CD4-positive, alpha-beta memory T cell (primary cell): ENCODE measurements at regions not wholly inside any gene's neighbourhood (a gene's known extent, or its start where the extent isn't known, plus 50 kb on each side); places are given as distances from the start of the nearest gene placed in this dataset.

Source experiments
- CTCF ChIA-PET: fragments of 350-600 bp; sonication (Branson Sonifier 250); formaldehyde crosslinking; loops from one replicate; lab custom pipeline; 2021; ENCODE audit warnings: inconsistent platforms; ENCODE audit not compliant: partially characterized antibody; lab: Charles Lee
- POLR2A ChIA-PET: fragments of 350-600 bp; sonication (Branson Sonifier 250); formaldehyde crosslinking; loops from one replicate; lab custom pipeline; 2021; ENCODE audit not compliant: partially characterized antibody; lab: Charles Lee
- DNase-seq, 5 donors: peaks; one replicate each; pipeline versions ENCODE4 v3.0.0 to v3.0.0-alpha.2; 2020 to 2022; ENCODE audit warnings: mixed read lengths in 1 of 5
- H3K27ac ChIP-seq: one replicate; pipeline ENCODE4 v1.7.0; 2013; ENCODE audit warnings: low read depth, low read length
- H3K27me3 ChIP-seq: 2 replicates; pipeline ENCODE4 v1.7.0; 2013; ENCODE audit warnings: mild to moderate bottlenecking, low read length, moderate library complexity; ENCODE audit not compliant: insufficient read depth
- H3K36me3 ChIP-seq: 2 replicates; pipeline ENCODE4 v1.7.0; 2013; ENCODE audit warnings: mild to moderate bottlenecking, low read length, moderate library complexity; ENCODE audit not compliant: insufficient read depth
- H3K4me1 ChIP-seq: 2 replicates; pipeline ENCODE4 v1.7.0; 2013; ENCODE audit warnings: mild to moderate bottlenecking, low read length, moderate library complexity; ENCODE audit not compliant: insufficient read depth
- H3K4me3 ChIP-seq, 2 donors: one replicate each; pipeline ENCODE4 v1.7.0; 2013; ENCODE audit warnings: low read length in 2 of 2, mild to moderate bottlenecking in 1 of 2
- H3K9me3 ChIP-seq, 2 donors: one replicate each; pipeline ENCODE4 v1.7.0; 2013; ENCODE audit warnings: low read length in 2 of 2, control low read depth in 1 of 2; ENCODE audit not compliant: control insufficient read depth in 1 of 2
- H3K27ac Mint-ChIP-seq, 7 donors: one replicate each; pipeline ENCODE4 v1.8.0; 2020 to 2021; ENCODE audit warnings: mixed read lengths in 7 of 7, mild to moderate bottlenecking in 6 of 7, inconsistent platforms in 3 of 7, moderate library complexity in 3 of 7
- H3K27me3 Mint-ChIP-seq, 2 donors: one replicate each; pipeline ENCODE4 v1.8.0; 2020 to 2021; ENCODE audit warnings: mixed read lengths in 2 of 2
- H3K36me3 Mint-ChIP-seq, 2 donors: one replicate each; pipeline ENCODE4 v1.8.0; 2020 to 2021; ENCODE audit warnings: mixed read lengths in 2 of 2, inconsistent platforms in 1 of 2, mild to moderate bottlenecking in 1 of 2
- H3K4me1 Mint-ChIP-seq, 4 donors: one replicate each; pipeline ENCODE4 v1.8.0; 2020 to 2021; ENCODE audit warnings: mixed read lengths in 4 of 4, mild to moderate bottlenecking in 1 of 4
- H3K4me3 Mint-ChIP-seq, 8 donors: one replicate each; pipeline ENCODE4 v1.8.0; 2020 to 2021; ENCODE audit warnings: mixed read lengths in 8 of 8, mild to moderate bottlenecking in 7 of 8, moderate library complexity in 6 of 8, inconsistent platforms in 3 of 8
- H3K9me3 Mint-ChIP-seq, 8 donors: one replicate each; pipeline ENCODE4 v1.8.0; 2020 to 2021; ENCODE audit warnings: mixed read lengths in 8 of 8, mild to moderate bottlenecking in 5 of 8, inconsistent platforms in 3 of 8, moderate library complexity in 1 of 8
- intact Hi-C: fragments of 100-400 bp; cut with micrococcal nuclease; formaldehyde crosslinking; loops from one replicate; pipeline ENCODE4 v1.15.1; 2023

DNA sequence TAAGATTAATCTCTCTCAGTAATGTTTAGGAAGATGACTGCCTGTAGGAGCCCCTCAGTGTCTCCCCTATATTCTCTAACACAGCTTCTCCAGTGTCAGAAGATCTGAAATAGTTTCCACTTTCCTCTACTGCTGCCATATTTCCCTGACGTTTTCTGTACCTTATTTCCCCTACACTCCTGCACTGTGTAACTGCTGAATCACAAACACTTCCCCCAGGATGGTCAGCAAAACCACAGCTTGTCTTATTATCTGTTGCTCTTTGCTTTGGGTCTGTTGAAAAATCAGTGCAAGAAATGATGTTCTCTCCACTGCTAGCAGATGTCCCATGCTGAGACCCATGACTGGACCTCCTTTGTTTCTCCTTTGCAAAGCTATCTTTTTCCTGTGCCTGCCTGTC is 441.7 kb downstream of the EPHA4 start:
- no peak overlapping the region for H3K4me3 Mint-ChIP-seq
- H3K36me3 Mint-ChIP-seq = peaks cover 0 to 3% of the 10 kb centered on the region in 2 donors
- Histone ChIP-seq H3K36me3 (no peaks in the 10 kb centered on the region), H3K27me3 (no peaks in the 10 kb centered on the region), H3K4me3 (no peak overlapping the region), H3K27ac (no peak overlapping the region), H3K4me1 (no peaks in the 10 kb centered on the region), H3K9me3 (no peaks in the 10 kb centered on the region)
- DNase-seq = no peak
- H3K4me1 Mint-ChIP-seq = no peaks in the 10 kb centered on the region
- CTCF ChIA-PET = no interaction called here
- peaks cover 2 to 5% of the 10 kb centered on the region in 2 donors for H3K27me3 Mint-ChIP-seq
- peaks cover 5 to 16% (median 10%) of the 10 kb centered on the region in 8 donors for H3K9me3 Mint-ChIP-seq
- POLR2A ChIA-PET = interaction anchor here (1.2 kb wide), 1 partner anchor 10 kb away, joined by 4 read pairs; no protein-coding TSS in a partner anchor
- H3K27ac Mint-ChIP-seq = no peak overlapping the region
- intact Hi-C loops = no loop called here

DNA sequence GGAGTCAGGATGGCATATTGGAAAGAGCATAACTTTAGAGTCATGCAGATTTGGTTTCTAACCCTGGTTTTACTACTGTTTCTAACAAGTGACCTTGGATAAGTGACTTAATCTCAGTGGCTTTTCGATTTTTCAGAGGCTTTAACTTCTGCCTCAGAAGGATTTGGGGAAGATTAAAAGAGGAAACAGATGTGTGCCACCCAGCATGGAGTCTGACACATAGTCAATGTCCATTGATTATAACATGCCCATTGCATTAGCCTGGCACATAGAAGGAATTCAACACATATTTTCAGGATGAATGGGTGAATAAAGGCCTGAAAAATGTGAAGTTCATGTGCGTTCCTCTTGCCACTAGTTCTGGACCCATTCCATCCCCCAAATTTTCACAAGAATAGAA is 438.2 kb downstream of the EPHA4 start:
- Histone ChIP-seq H3K9me3 (no peaks in the 10 kb centered on the region), H3K27me3 (no peaks in the 10 kb centered on the region), H3K4me3 (no peak overlapping the region), H3K27ac (no peak overlapping the region), H3K36me3 (no peaks in the 10 kb centered on the region), H3K4me1 (no peaks in the 10 kb centered on the region)
- CTCF ChIA-PET = no interaction called here
- no peak for DNase-seq
- Mint-ChIP-seq H3K4me1 (no peaks in the 10 kb centered on the region), H3K27ac (no peak overlapping the region), H3K9me3 (peaks cover 0 to 2% (median 0%) of the 10 kb centered on the region in 8 donors), H3K36me3 (no peaks in the 10 kb centered on the region), H3K4me3 (no peak overlapping the region), H3K27me3 (peaks cover 2% of the 10 kb centered on the region in 2 donors)
- intact Hi-C loops = no loop called here
- POLR2A ChIA-PET = no interaction called here

DNA sequence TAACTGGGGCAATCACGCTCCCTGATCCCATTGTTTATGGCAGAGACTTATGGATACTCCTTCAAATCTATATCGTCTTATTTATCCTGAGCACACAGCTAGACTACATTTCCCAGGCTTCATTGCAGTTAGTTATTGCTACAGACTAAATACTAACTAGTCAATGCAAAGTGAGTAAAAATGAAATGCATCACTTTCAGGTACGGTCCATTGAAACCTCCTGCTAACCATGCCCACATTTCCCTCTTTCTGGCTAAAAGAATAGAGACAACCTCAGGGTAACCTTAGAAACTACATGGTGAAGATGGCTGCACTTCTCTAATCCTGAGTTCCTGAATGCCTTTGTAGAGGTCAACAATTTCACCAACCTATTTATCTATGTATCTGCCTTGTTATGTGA is 437.4 kb downstream of the EPHA4 start:
- intact Hi-C loops = no loop called here
- H3K4me1 Mint-ChIP-seq = no peaks in the 10 kb centered on the region
- ChIA-PET POLR2A (no interaction called here), CTCF (no interaction called here)
- no peak for DNase-seq
- no peak overlapping the region for H3K27ac Mint-ChIP-seq
- H3K4me1 ChIP-seq = no peaks in the 10 kb centered on the region
- H3K27me3 ChIP-seq = no peaks in the 10 kb centered on the region
- peaks cover under 1 to 2% of the 10 kb centered on the region in 2 donors for H3K27me3 Mint-ChIP-seq
- no peak overlapping the region for H3K4me3 Mint-ChIP-seq
- no peak overlapping the region for H3K27ac ChIP-seq
- H3K4me3 ChIP-seq = no peak overlapping the region
- H3K36me3 ChIP-seq = no peaks in the 10 kb centered on the region
- H3K36me3 Mint-ChIP-seq = no peaks in the 10 kb centered on the region
- H3K9me3 Mint-ChIP-seq = peaks cover 0 to under 1% (median 0%) of the 10 kb centered on the region in 8 donors
- no peaks in the 10 kb centered on the region for H3K9me3 ChIP-seq

DNA sequence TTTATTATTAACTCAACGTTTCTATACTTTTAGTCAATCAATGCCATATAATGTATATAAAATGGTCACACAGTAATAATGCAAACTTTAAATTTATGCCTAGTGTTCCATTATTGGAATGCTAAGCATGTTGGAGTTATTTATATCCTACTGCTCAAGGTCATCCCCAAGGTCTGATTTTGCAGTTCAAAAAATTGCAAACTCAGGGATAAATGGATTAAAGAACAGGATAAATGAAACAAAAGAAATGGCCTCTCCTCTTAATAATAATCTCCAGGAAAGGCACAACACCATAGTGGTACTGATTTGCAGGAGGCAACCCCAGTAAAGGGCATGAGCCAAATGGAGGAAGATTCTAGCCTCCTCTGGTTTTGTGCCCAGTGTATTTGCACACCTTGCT is 436.4 kb downstream of the EPHA4 start:
- H3K36me3 ChIP-seq = no peaks in the 10 kb centered on the region
- Mint-ChIP-seq H3K4me3 (no peak overlapping the region), H3K36me3 (no peaks in the 10 kb centered on the region), H3K27me3 (peaks cover 0 to 2% of the 10 kb centered on the region in 2 donors), H3K9me3 (no peaks in the 10 kb centered on the region), H3K27ac (no peak overlapping the region), H3K4me1 (no peaks in the 10 kb centered on the region)
- ChIA-PET POLR2A (no interaction called here), CTCF (no interaction called here)
- H3K4me3 ChIP-seq = no peak overlapping the region
- H3K27ac ChIP-seq = no peak overlapping the region
- H3K9me3 ChIP-seq = no peaks in the 10 kb centered on the region
- intact Hi-C loops = no loop called here
- no peak for DNase-seq
- no peaks in the 10 kb centered on the region for H3K27me3 ChIP-seq
- no peaks in the 10 kb centered on the region for H3K4me1 ChIP-seq

DNA sequence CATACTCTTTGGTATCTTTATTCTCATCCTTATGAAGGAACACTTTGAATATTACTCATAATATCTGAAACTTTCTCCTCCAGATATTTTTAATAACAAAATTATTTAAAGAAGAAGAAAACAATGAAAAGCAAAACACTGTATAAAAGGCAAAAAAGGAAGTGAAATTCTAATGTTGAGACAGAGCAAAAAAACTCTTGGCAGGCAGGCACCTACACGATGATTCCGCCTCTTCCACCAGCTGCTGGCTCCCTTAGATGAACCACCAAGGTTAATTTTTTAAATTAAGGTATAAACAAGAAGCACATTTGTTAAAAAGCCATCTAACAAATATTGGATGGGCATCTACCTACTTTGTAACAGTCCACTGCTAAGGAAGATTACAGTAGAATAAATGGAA is 434.7 kb downstream of the EPHA4 start:
- POLR2A ChIA-PET = no interaction called here
- Histone ChIP-seq H3K4me3 (no peak overlapping the region), H3K36me3 (no peaks in the 10 kb centered on the region), H3K27me3 (no peaks in the 10 kb centered on the region), H3K4me1 (no peaks in the 10 kb centered on the region), H3K27ac (no peak overlapping the region), H3K9me3 (no peaks in the 10 kb centered on the region)
- CTCF ChIA-PET = no interaction called here
- Mint-ChIP-seq H3K36me3 (no peaks in the 10 kb centered on the region), H3K4me1 (no peaks in the 10 kb centered on the region), H3K9me3 (no peaks in the 10 kb centered on the region), H3K27me3 (peaks cover 1 to 2% of the 10 kb centered on the region in 2 donors), H3K27ac (no peak overlapping the region), H3K4me3 (no peak overlapping the region)
- intact Hi-C loops = no loop called here
- no peak for DNase-seq

DNA sequence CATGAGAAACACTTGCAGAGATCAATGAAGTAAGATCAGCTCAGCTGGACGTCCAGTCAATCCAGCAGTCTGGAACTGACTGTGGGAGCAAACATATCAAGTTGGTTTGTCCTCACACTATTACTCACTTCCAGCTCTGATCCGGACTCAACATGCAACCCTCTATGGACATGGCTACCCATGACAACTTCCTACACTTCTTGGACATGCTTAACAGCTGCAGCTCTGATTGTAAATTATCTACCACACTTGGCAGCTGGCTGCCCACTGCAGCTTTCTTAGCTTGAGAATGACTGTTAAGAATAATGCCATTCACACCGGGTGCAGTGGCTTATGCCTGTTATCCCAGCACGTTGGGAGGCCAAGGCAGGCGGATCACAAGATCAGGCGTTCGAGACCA is 429.8 kb downstream of the EPHA4 start:
- no peak for DNase-seq
- H3K4me1 Mint-ChIP-seq = no peaks in the 10 kb centered on the region
- Histone ChIP-seq H3K4me1 (no peaks in the 10 kb centered on the region), H3K27me3 (no peaks in the 10 kb centered on the region), H3K9me3 (no peaks in the 10 kb centered on the region), H3K4me3 (no peak overlapping the region), H3K36me3 (no peaks in the 10 kb centered on the region), H3K27ac (no peak overlapping the region)
- no peaks in the 10 kb centered on the region for H3K36me3 Mint-ChIP-seq
- CTCF ChIA-PET = no interaction called here
- POLR2A ChIA-PET = no interaction called here
- intact Hi-C loops = no loop called here
- H3K4me3 Mint-ChIP-seq = no peak overlapping the region
- no peak overlapping the region for H3K27ac Mint-ChIP-seq
- H3K9me3 Mint-ChIP-seq = no peaks in the 10 kb centered on the region
- peaks cover 0 to 1% of the 10 kb centered on the region in 2 donors for H3K27me3 Mint-ChIP-seq

DNA sequence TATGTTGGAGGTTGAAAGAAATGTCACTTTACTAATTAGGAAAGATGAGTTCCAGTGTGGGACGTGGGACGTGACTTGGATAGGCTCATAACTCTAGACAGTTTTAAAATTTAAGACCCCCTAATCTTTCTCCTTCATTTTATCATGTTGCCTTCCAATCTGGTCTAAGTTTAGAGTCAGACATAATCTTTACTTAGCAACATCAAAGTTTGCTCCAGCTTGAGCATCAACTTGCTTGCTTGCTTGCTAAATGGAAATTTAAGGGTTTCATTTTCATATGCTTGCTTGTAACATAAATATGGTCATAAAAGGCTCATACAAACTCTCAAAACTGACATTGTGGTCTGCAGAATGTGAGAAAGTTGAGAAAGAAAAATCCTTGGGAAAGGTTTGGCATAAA is 428.9 kb downstream of the EPHA4 start:
- H3K4me3 Mint-ChIP-seq = no peak overlapping the region
- ChIA-PET CTCF (no interaction called here), POLR2A (no interaction called here)
- H3K4me1 ChIP-seq = no peaks in the 10 kb centered on the region
- H3K27ac Mint-ChIP-seq = no peak overlapping the region
- H3K36me3 ChIP-seq = no peaks in the 10 kb centered on the region
- intact Hi-C loops = no loop called here
- H3K36me3 Mint-ChIP-seq = no peaks in the 10 kb centered on the region
- H3K9me3 Mint-ChIP-seq = no peaks in the 10 kb centered on the region
- no peak for DNase-seq
- H3K4me3 ChIP-seq = no peak overlapping the region
- no peaks in the 10 kb centered on the region for H3K4me1 Mint-ChIP-seq
- H3K27me3 Mint-ChIP-seq = peaks cover 0 to 1% of the 10 kb centered on the region in 2 donors
- no peaks in the 10 kb centered on the region for H3K9me3 ChIP-seq
- H3K27me3 ChIP-seq = no peaks in the 10 kb centered on the region
- H3K27ac ChIP-seq = no peak overlapping the region

DNA sequence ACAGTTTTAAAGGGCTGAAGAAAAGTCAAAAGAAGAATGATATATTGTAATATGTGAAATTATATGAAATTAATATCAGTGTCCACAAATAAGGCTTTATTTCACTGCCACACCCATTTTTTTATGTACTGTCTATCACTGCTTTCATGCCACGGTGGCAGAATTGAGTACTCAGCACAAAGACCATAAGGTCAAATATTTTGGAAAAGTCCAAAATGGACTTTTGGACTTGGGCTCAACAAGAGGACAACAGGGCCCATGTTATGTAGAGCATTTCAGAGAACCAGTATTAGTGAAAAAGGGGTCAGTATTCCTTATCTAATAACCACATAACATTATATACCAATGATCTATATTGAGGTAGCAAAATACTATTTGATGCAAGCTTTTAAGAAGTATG is 427.2 kb downstream of the EPHA4 start:
- H3K27me3 ChIP-seq = no peaks in the 10 kb centered on the region
- H3K9me3 ChIP-seq = no peaks in the 10 kb centered on the region
- no peak overlapping the region for H3K27ac ChIP-seq
- no peaks in the 10 kb centered on the region for H3K36me3 Mint-ChIP-seq
- H3K4me1 Mint-ChIP-seq = no peaks in the 10 kb centered on the region
- intact Hi-C loops = no loop called here
- DNase-seq = no peak
- H3K4me1 ChIP-seq = no peaks in the 10 kb centered on the region
- no peak overlapping the region for H3K4me3 ChIP-seq
- H3K27ac Mint-ChIP-seq = no peak overlapping the region
- peaks cover 1 to 2% of the 10 kb centered on the region in 2 donors for H3K27me3 Mint-ChIP-seq
- ChIA-PET POLR2A (no interaction called here), CTCF (no interaction called here)
- no peaks in the 10 kb centered on the region for H3K36me3 ChIP-seq
- H3K4me3 Mint-ChIP-seq = no peak overlapping the region
- no peaks in the 10 kb centered on the region for H3K9me3 Mint-ChIP-seq
